Endothelial cell of umbilical vein (primary cell): ENCODE measurements at regions not wholly inside any gene's neighbourhood (a gene's known extent, or its start where the extent isn't known, plus 50 kb on each side); places are given as distances from the start of the nearest gene placed in this dataset.

Experiments
- BruUV-seq: library from RNA; stranded (reverse); fragments of 400-500 nt; replicated peaks from 2 replicates; lab custom pipeline; 2021; lab: Mats Ljungman, UMichigan
- CTCF ChIA-PET: fragments of 300-600, 350-600 bp; sonication (Branson Sonifier 250); formaldehyde crosslinking; loops from one replicate; lab custom pipeline; 2021; ENCODE audit warnings: antibody characterized with exemption, inconsistent platforms; lab: Charles Lee
- POLR2A ChIA-PET: fragments of 300-600, 350-600 bp; sonication (Branson Sonifier 250); formaldehyde crosslinking; loops from one replicate; lab custom pipeline; 2021; ENCODE audit warnings: antibody characterized with exemption, inconsistent platforms; lab: Charles Lee
- DNase-seq: peaks from one replicate; pipeline ENCODE4 v3.0.0-alpha.2; 2011; ENCODE audit warnings: low read depth, low spot score
- FAIRE-seq: peaks from 2 replicates; lab custom pipeline; 2011; peaks lifted over from hg19 to GRCh38; lab: Jason Lieb, UNC
- H2AFZ ChIP-seq: 2 replicates; pipeline ENCODE4 v1.6.0; 2012; ENCODE audit warnings: low read depth, low read length, control low read depth, inconsistent platforms
- H3K27ac ChIP-seq: 2 replicates; pipeline ENCODE4 v1.5.1; 2011; ENCODE audit warnings: low read depth, mild to moderate bottlenecking, control low read depth, low read length, moderate library complexity; ENCODE audit not compliant: insufficient read depth
- H3K27me3 ChIP-seq, 2 experiments: 2 replicates each; pipeline versions ENCODE4 v1.6.0 to v1.6.1; 2011; ENCODE audit warnings: low read length in 2 of 2, mixed read lengths in 1 of 2; ENCODE audit not compliant: control insufficient read depth in 2 of 2, insufficient read depth in 2 of 2
- H3K36me3 ChIP-seq, 2 experiments: 2 replicates in 1 of 2; 3 replicates in 1 of 2; pipeline ENCODE4 v1.5.1; 2011; ENCODE audit warnings: low read length in 2 of 2, mild to moderate bottlenecking in 1 of 2, moderate library complexity in 1 of 2; ENCODE audit not compliant: control insufficient read depth in 2 of 2, insufficient read depth in 2 of 2; ENCODE audit errors: extremely low read depth in 1 of 2
- H3K4me1 ChIP-seq: 3 replicates; pipeline ENCODE4 v1.5.1; 2011; ENCODE audit warnings: mild to moderate bottlenecking, low read length; ENCODE audit not compliant: control insufficient read depth, insufficient read depth; ENCODE audit errors: extremely low read depth
- H3K4me2 ChIP-seq: 2 replicates; pipeline ENCODE4 v1.6.1; 2011; ENCODE audit warnings: low read length, control low read depth, mixed read lengths; ENCODE audit not compliant: insufficient read depth
- H3K4me3 ChIP-seq, 3 experiments: fragments of 200-600 bp in 1 of 3; sonication (generic), shearing (Covaris generic) in 1 of 3; replicated peaks in 1 of 3; 2 replicates each; pipeline ENCODE4 v1.5.1; 2011 to 2016; ENCODE audit warnings: control low read depth in 3 of 3, low read length in 3 of 3, mild to moderate bottlenecking in 2 of 3, inconsistent platforms in 1 of 3, low read depth in 1 of 3, moderate library complexity in 1 of 3; ENCODE audit not compliant: insufficient read depth in 1 of 3
- H3K79me2 ChIP-seq: 2 replicates; pipeline ENCODE4 v1.6.0; 2012; ENCODE audit warnings: low read length, inconsistent platforms; ENCODE audit not compliant: control insufficient read depth, insufficient read depth
- H3K9ac ChIP-seq: replicated peaks from 2 replicates; pipeline ENCODE3; 2011; ENCODE audit warnings: low read length, control low read depth; ENCODE audit not compliant: insufficient read depth; ENCODE audit errors: extremely low read depth
- H3K9me1 ChIP-seq: replicated peaks from 3 replicates; pipeline ENCODE4 v1.6.0; 2011; ENCODE audit warnings: mild to moderate bottlenecking, low read length; ENCODE audit not compliant: control insufficient read depth, insufficient read depth; ENCODE audit errors: extremely low read depth
- H3K9me3 ChIP-seq: replicated peaks from 2 replicates; pipeline ENCODE4 v1.5.1; 2012; ENCODE audit warnings: low read length, inconsistent platforms; ENCODE audit not compliant: control insufficient read depth, insufficient read depth
- H4K20me1 ChIP-seq: replicated peaks from 2 replicates; pipeline ENCODE3; 2011; ENCODE audit warnings: mild to moderate bottlenecking, low read length; ENCODE audit not compliant: control insufficient read depth, insufficient read depth; ENCODE audit errors: extremely low read depth
- EZH2 ChIP-seq: IDR thresholded peaks from 2 replicates; pipeline ENCODE4 v1.6.1; 2012; ENCODE audit warnings: borderline replicate concordance, low read depth, mild to moderate bottlenecking, moderate library complexity, low read length, inconsistent platforms; ENCODE audit not compliant: severe bottlenecking
- FOS ChIP-seq: IDR thresholded peaks from 2 replicates; pipeline ENCODE4 v1.6.1; 2011; ENCODE audit warnings: mild to moderate bottlenecking, low read length, moderate library complexity, borderline replicate concordance; ENCODE audit not compliant: insufficient read depth
- GATA2 ChIP-seq: IDR thresholded peaks from 2 replicates; pipeline ENCODE4 v1.7.0; 2011; ENCODE audit warnings: low read depth, mild to moderate bottlenecking, moderate library complexity, mixed read lengths, low read length; ENCODE audit not compliant: insufficient read length, insufficient read depth
- JUN ChIP-seq: IDR thresholded peaks from 2 replicates; pipeline ENCODE4 v1.6.1; 2011; ENCODE audit warnings: borderline replicate concordance, low read depth; ENCODE audit not compliant: insufficient read length, insufficient read depth
- MYC ChIP-seq: IDR thresholded peaks from one replicate; pipeline ENCODE4 v1.6.1; 2011; ENCODE audit warnings: mild to moderate bottlenecking, low read depth, low read length
- POLR2A ChIP-seq: IDR thresholded peaks from 2 replicates; pipeline ENCODE4 v1.6.1; 2012; ENCODE audit warnings: low read depth, mild to moderate bottlenecking, control low read depth, low read length
- POLR2AphosphoS5 ChIP-seq: IDR thresholded peaks from 2 replicates; pipeline ENCODE4 v1.6.1; 2012; ENCODE audit warnings: low read depth, mild to moderate bottlenecking, control low read depth, low read length, moderate library complexity; ENCODE audit not compliant: insufficient read depth
- dilution Hi-C: fragments of 300-500 bp; cut with MboI; formaldehyde crosslinking; loops from one replicate; pipeline ENCODE4 v1.15.0; 2019; ENCODE audit warnings: low sequenced_read_pairs; ENCODE audit not compliant: extremely low pct_ligation_motif_present
- intact Hi-C: fragments of 100-400 bp; cut with micrococcal nuclease; formaldehyde crosslinking; loops from one replicate; pipeline ENCODE4 v1.10.0; 2022
- TF ChIP-seq, protein P1 (sequence below), 2 donors: IDR thresholded peaks; 1 replicate in 1 of 2; 2 replicates in 1 of 2; pipeline ENCODE4 v1.5.1; 2011; ENCODE audit warnings: low read length in 2 of 2, mild to moderate bottlenecking in 2 of 2, moderate library complexity in 2 of 2, control low read depth in 1 of 2, inconsistent platforms in 1 of 2, low read depth in 1 of 2; ENCODE audit not compliant: insufficient read depth in 1 of 2; ENCODE audit errors: extremely low read depth in 1 of 2
- TF ChIP-seq, protein P2 (sequence below): IDR thresholded peaks from 2 replicates; pipeline ENCODE4 v1.6.1; 2011; ENCODE audit not compliant: insufficient read depth, insufficient read length

DNA sequence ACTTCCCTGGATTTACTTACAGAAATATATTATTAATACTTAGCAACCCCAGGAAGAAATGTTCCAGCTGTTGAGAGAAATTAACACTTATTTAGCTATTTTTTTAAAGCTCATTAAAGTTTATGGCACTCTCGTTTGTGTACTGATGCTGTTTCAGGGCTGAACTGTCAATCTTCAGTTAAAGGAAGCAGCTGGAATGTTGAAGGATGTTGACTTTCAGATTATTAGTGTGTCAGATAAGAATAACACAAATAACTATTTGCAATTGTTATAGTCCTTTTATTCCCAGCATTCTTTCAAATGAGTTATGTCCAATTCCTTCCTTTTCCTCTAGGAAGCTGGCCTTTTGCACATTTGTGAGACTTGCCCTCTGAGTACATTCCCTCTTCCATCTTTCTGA, 278.2 kb upstream of the RAG2 start:
- no peak overlapping the region for H3K27ac ChIP-seq
- intact Hi-C loops = no loop called here
- no peaks in the 10 kb centered on the region for H3K9me1 ChIP-seq
- H3K9ac ChIP-seq = no peak overlapping the region
- ChIA-PET POLR2A (no interaction called here), CTCF (no interaction called here)
- TF ChIP-seq FOS = no peak
- TF ChIP-seq EZH2 = no peak
- TF ChIP-seq JUN = no peak
- TF ChIP-seq MYC = no peak
- TF ChIP-seq, protein P1, sequence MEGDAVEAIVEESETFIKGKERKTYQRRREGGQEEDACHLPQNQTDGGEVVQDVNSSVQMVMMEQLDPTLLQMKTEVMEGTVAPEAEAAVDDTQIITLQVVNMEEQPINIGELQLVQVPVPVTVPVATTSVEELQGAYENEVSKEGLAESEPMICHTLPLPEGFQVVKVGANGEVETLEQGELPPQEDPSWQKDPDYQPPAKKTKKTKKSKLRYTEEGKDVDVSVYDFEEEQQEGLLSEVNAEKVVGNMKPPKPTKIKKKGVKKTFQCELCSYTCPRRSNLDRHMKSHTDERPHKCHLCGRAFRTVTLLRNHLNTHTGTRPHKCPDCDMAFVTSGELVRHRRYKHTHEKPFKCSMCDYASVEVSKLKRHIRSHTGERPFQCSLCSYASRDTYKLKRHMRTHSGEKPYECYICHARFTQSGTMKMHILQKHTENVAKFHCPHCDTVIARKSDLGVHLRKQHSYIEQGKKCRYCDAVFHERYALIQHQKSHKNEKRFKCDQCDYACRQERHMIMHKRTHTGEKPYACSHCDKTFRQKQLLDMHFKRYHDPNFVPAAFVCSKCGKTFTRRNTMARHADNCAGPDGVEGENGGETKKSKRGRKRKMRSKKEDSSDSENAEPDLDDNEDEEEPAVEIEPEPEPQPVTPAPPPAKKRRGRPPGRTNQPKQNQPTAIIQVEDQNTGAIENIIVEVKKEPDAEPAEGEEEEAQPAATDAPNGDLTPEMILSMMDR (IDR thresholded peaks at IDR 0.05; ENCODE audit: extremely low read depth in 1 of 2, insufficient read depth in 1 of 2, low read depth in 1 of 2, low read length in 2 of 2) = no peak
- TF ChIP-seq POLR2A = no peak
- no peak for TF ChIP-seq POLR2AphosphoS5
- TF ChIP-seq, protein P2, sequence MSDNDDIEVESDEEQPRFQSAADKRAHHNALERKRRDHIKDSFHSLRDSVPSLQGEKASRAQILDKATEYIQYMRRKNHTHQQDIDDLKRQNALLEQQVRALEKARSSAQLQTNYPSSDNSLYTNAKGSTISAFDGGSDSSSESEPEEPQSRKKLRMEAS = no peak
- no peak for TF ChIP-seq GATA2
- no peaks in the 10 kb centered on the region for H3K36me3 ChIP-seq
- no peak overlapping the region for H3K4me2 ChIP-seq
- dilution Hi-C loops = no loop called here
- no peaks in the 10 kb centered on the region for H3K9me3 ChIP-seq
- H4K20me1 ChIP-seq = no peaks in the 10 kb centered on the region
- H3K79me2 ChIP-seq = no peaks in the 10 kb centered on the region
- no peak overlapping the region for H3K4me3 ChIP-seq
- BruUV-seq = no TSS peak
- DNase-seq (no peak), FAIRE-seq (no peak)
- no peaks in the 10 kb centered on the region for H3K27me3 ChIP-seq
- H2AFZ ChIP-seq = no peak overlapping the region
- no peaks in the 10 kb centered on the region for H3K4me1 ChIP-seq
